Common myeloid progenitor, CD34-positive (primary cell): ENCODE measurements at regions not wholly inside any gene's neighbourhood (a gene's known extent, or its start where the extent isn't known, plus 50 kb on each side); places are given as distances from the start of the nearest gene placed in this dataset.

Experiments
- CTCF ChIA-PET: fragments of 350-600 bp; sonication (Branson Sonifier 250); formaldehyde crosslinking; loops from one replicate; lab custom pipeline; 2021; ENCODE audit warnings: antibody characterized with exemption; lab: Charles Lee
- POLR2A ChIA-PET: fragments of 350-600 bp; sonication (Branson Sonifier 250); formaldehyde crosslinking; loops from one replicate; lab custom pipeline; 2021; ENCODE audit warnings: antibody characterized with exemption; lab: Charles Lee
- DNase-seq, 3 donors: peaks; one replicate each; pipeline versions ENCODE4 v3.0.0 to v3.0.0-alpha.2; 2013
- H3K27ac ChIP-seq, 2 experiments: 1 replicate in 1 of 2; 2 replicates in 1 of 2; pipeline ENCODE4 v1.7.0; 2013; ENCODE audit warnings: inconsistent platforms in 2 of 2, low read length in 2 of 2, mild to moderate bottlenecking in 2 of 2, low read depth in 1 of 2, moderate library complexity in 1 of 2; ENCODE audit not compliant: severe bottlenecking in 2 of 2, insufficient read depth in 1 of 2, poor library complexity in 1 of 2
- H3K27me3 ChIP-seq, 5 experiments: replicated peaks in 2 of 5; 1 replicate in 3 of 5; 2 replicates in 2 of 5; pipeline versions ENCODE4 v1.6.1 to v1.7.0; 2013; ENCODE audit warnings: low read length in 4 of 5, mild to moderate bottlenecking in 2 of 5, moderate library complexity in 2 of 5, inconsistent platforms in 1 of 5; ENCODE audit not compliant: insufficient read depth in 5 of 5, control insufficient read depth in 4 of 5
- H3K36me3 ChIP-seq, 4 experiments: 1 replicate in 2 of 4; 2 replicates in 2 of 4; pipeline versions ENCODE4 v1.6.1 to v1.7.0; 2013; ENCODE audit warnings: low read length in 3 of 4, control low read depth in 1 of 4, mild to moderate bottlenecking in 1 of 4; ENCODE audit not compliant: control insufficient read depth in 4 of 4, insufficient read depth in 4 of 4
- H3K4me1 ChIP-seq, 4 experiments: 1 replicate in 3 of 4; 2 replicates in 1 of 4; pipeline versions ENCODE4 v1.6.1 to v1.7.1; 2013; ENCODE audit warnings: low read length in 3 of 4, mild to moderate bottlenecking in 3 of 4, control low read depth in 1 of 4, inconsistent platforms in 1 of 4, moderate library complexity in 1 of 4; ENCODE audit not compliant: control insufficient read depth in 4 of 4, insufficient read depth in 4 of 4; ENCODE audit errors: control extremely low read depth in 1 of 4
- H3K4me3 ChIP-seq, 7 experiments: 1 replicate in 4 of 7; 2 replicates in 3 of 7; pipeline versions ENCODE4 v1.5.1 to v1.7.0; 2013; ENCODE audit warnings: mild to moderate bottlenecking in 7 of 7, low read length in 6 of 7, moderate library complexity in 6 of 7, inconsistent platforms in 2 of 7, low read depth in 2 of 7, control low read depth in 1 of 7; ENCODE audit not compliant: insufficient read depth in 4 of 7, control insufficient read depth in 1 of 7; ENCODE audit errors: extremely low read depth in 1 of 7
- H3K9me3 ChIP-seq, 5 experiments: 1 replicate in 4 of 5; 2 replicates in 1 of 5; pipeline versions ENCODE4 v1.6.1 to v1.7.1; 2013; ENCODE audit warnings: low read length in 4 of 5, mild to moderate bottlenecking in 2 of 5, inconsistent platforms in 1 of 5, low read depth in 1 of 5, moderate library complexity in 1 of 5; ENCODE audit not compliant: control insufficient read depth in 4 of 5, insufficient read depth in 2 of 5; ENCODE audit errors: control extremely low read depth in 1 of 5
- WGBS: methylation state at CpG from one replicate; pipeline ENCODE4 v1.1.5; 2013; ENCODE audit not compliant: insufficient coverage; 5-methylcytosine and 5-hydroxymethylcytosine counted together

DNA sequence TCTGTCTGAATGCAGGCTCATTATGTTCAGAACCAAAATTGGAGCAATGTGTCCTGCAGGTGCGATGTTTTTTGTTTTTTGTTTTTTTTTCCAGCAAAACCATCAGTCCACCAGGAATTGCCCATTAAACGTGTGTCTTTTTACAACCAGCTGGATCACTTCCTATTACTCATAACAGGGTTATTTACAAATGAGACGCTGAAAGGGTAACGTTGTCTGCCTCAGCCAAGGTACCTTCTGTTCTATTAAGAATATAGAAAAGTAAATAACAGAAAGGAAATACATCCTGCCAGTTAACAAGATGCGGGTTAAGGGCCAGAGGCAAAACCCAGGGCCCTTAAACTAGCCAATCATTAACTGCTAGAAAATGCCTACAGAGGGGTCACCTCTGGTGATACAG lies 590.4 kb downstream of the TBC1D4 start:
- H3K36me3 ChIP-seq = no peaks in the 10 kb centered on the region
- H3K27me3 ChIP-seq = no peaks in the 10 kb centered on the region
- H3K9me3 ChIP-seq = no peaks in the 10 kb centered on the region
- H3K4me3 ChIP-seq = no peak overlapping the region
- POLR2A ChIA-PET = no interaction called here
- peaks cover 0 to 19% (median 9%) of the 10 kb centered on the region in 4 experiments for H3K4me1 ChIP-seq
- CTCF ChIA-PET = interaction anchor here (1.2 kb wide), 1 partner anchor 1058 kb away, joined by 3 read pairs; no protein-coding TSS in a partner anchor
- no peak overlapping the region for H3K27ac ChIP-seq
- no peak for DNase-seq
- 100% methylated on average over 2 of the region's 5 CpGs for WGBS

DNA sequence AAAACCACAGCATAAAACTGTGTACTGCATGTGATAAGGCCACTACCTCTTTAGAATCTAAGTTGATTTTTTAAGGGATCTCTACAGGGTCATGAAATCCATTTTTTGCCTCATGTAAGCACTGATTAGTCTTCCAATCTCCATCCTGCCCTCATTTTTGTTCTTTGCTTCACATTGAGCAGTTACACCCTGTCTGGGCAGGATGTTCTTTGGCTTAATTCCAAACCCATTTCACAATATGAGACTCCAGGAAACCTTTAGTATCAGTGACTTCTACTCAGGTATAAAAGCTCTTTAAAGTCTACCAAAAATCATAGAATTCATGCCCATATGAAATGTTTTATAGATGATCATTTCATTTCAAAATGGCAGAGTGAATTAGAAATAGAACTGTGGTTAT lies 592.6 kb downstream of the TBC1D4 start:
- Histone ChIP-seq H3K4me3 (no peak overlapping the region), H3K27me3 (no peaks in the 10 kb centered on the region)
- POLR2A ChIA-PET = no interaction called here

DNA sequence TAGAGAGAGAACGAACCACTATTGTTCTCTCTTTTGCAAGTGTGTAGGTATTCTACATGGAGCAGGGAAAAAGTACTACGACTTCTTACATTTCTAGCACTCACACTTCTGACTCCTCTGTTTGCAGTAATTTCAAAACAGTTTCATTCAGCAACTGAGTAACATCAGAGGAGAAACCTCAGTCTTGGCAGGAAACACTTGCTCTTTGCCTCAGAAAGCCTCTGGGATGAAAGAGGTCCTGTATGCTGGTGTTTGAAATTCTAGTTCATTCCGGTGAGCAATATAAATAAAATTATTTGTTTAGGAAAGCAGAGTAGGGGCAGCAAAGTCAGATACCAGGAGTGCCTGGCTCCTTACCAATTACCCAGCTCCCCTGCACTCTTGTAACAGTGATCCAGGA lies 595.5 kb downstream of the TBC1D4 start:
- H3K27ac ChIP-seq = no peak overlapping the region
- H3K27me3 ChIP-seq = no peaks in the 10 kb centered on the region
- DNase-seq = no peak
- H3K4me3 ChIP-seq = no peak overlapping the region
- WGBS = 80% methylated on average over 1 of the region's 3 CpGs
- peaks cover 0 to 3% (median 0%) of the 10 kb centered on the region in 4 experiments for H3K4me1 ChIP-seq
- H3K36me3 ChIP-seq = no peaks in the 10 kb centered on the region
- CTCF ChIA-PET = no interaction called here
- H3K9me3 ChIP-seq = no peaks in the 10 kb centered on the region
- POLR2A ChIA-PET = no interaction called here

More for the DNA sequence above, 592.6 kb downstream of the TBC1D4 start:
- Histone ChIP-seq H3K9me3 (no peaks in the 10 kb centered on the region), H3K27ac (no peak overlapping the region), H3K4me1 (peaks cover 0 to 8% (median 1%) of the 10 kb centered on the region in 4 experiments), H3K36me3 (no peaks in the 10 kb centered on the region)
- CTCF ChIA-PET = no interaction called here
- DNase-seq = no peak

DNA sequence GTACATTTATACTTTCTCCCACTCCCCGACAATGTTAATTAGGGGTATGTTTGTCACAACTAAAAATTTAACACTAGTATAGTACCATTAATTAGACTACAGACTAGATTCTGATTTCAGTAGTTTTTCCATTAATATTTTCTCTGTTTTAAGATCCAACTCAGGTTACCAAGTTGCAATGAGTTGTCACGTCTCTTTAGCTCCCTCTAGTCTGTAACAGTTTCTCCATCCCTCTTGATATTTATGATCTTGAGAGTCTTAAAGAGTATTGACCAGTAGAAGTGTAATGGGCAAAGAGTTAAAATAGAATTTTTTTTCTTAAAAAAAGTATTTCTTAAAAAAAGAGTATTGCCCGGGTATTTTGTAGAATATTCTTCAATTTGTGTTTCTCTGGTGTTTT lies 598.1 kb downstream of the TBC1D4 start:
- H3K9me3 ChIP-seq = peaks cover 0 to 4% (median 0%) of the 10 kb centered on the region in 5 experiments
- ChIA-PET CTCF (no interaction called here), POLR2A (no interaction called here)
- WGBS = no CpG with 5 or more reads among the region's 3 CpGs
- no peaks in the 10 kb centered on the region for H3K4me1 ChIP-seq
- H3K27me3 ChIP-seq = no peaks in the 10 kb centered on the region
- no peak overlapping the region for H3K27ac ChIP-seq
- H3K4me3 ChIP-seq = no peak overlapping the region
- no peak for DNase-seq
- H3K36me3 ChIP-seq = no peaks in the 10 kb centered on the region

DNA sequence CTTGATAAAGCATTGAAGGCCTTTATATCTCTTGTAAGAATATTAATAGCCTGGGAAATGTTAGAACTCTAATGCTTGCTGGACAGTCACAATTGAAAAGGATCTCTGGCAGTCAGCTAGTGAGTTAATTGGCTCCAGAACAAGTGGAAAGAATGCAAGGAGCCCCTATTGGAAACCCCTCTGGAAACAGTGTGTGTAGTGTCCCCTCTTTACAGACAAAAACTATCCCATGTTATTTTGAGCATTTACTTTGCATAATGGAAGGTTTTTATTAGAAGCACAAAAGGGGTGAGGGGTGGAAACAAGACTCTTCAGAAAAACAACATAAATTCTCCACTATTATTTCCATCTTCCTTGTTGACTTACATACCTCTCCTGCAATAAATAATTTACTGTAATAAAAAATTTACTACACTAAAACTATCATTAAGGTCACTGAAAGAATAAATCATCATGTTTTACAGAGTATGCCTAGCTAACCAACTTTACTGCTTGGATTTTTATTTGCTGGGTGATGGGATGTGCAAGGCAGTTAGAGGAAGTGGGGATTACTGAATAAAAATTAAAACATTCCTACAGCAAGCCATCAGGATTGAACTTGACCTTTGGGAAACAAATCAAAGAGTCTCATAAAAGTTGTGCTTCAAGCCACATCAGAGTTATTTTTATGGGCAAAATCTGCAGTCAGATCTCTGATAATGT lies 610.4 kb downstream of the TBC1D4 start:
- CTCF ChIA-PET = no interaction called here
- POLR2A ChIA-PET = no interaction called here
- Histone ChIP-seq H3K27me3 (no peaks in the 10 kb centered on the region), H3K36me3 (no peaks in the 10 kb centered on the region), H3K4me1 (no peaks in the 10 kb centered on the region), H3K4me3 (no peak overlapping the region), H3K27ac (no peak overlapping the region), H3K9me3 (peaks cover 0 to 17% (median 0%) of the 10 kb centered on the region in 5 experiments)
- DNase-seq = no peak

DNA sequence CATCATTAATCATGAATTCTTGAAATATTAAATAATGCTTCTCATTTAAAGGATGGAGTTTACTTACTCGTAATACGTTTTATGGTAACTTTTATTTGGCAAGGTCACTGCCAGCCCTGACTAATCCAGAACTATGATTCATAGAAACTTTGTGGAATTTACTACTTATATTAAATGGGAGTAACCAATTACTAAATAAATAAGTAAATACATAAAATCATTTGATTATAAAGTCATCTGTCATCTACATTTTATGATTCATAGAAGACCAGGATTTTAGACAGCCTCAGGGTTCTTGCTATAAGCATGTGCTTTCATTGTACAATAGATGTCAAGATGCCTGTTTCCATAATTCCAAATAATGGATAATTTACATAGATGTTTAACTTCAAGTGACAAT lies 611.1 kb downstream of the TBC1D4 start:
- H3K4me1 ChIP-seq = no peaks in the 10 kb centered on the region
- POLR2A ChIA-PET = no interaction called here
- no peak for DNase-seq
- H3K9me3 ChIP-seq = peaks cover 0 to 17% (median 0%) of the 10 kb centered on the region in 5 experiments
- no CpG with 5 or more reads among the region's 2 CpGs for WGBS
- no peaks in the 10 kb centered on the region for H3K27me3 ChIP-seq
- H3K27ac ChIP-seq = no peak overlapping the region
- no peak overlapping the region for H3K4me3 ChIP-seq
- CTCF ChIA-PET = no interaction called here
- no peaks in the 10 kb centered on the region for H3K36me3 ChIP-seq

DNA sequence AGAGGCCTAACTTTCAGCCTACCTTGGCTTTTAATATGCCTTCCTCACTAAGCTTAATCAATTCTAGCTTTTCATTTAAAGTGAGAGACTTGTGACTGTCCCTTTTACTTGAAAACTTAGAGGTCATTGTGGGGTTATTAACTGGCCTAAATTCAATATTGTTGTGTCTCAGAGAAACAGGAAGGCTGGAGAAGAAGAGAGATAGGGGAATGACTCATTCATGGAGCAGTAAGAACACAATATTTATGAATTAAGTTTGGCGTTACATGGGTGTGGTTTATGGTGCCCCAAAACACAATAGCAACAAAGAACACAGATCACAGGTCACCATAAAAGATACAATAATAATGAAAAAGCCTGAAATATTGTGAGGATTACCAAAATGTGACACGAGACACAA lies 612.1 kb downstream of the TBC1D4 start:
- Histone ChIP-seq H3K36me3 (no peaks in the 10 kb centered on the region), H3K27ac (no peak overlapping the region), H3K27me3 (no peaks in the 10 kb centered on the region), H3K9me3 (peaks cover 0 to 17% (median 0%) of the 10 kb centered on the region in 5 experiments), H3K4me3 (no peak overlapping the region), H3K4me1 (no peaks in the 10 kb centered on the region)
- no peak for DNase-seq
- WGBS = no CpG with 5 or more reads among the region's 2 CpGs
- CTCF ChIA-PET = no interaction called here
- POLR2A ChIA-PET = no interaction called here
